Breast epithelium (tissue), 4 donors: ENCODE measurements at regions not wholly inside any gene's neighbourhood (a gene's known extent, or its start where the extent isn't known, plus 50 kb on each side); places are given as distances from the start of the nearest gene placed in this dataset.

ENCODE experiments used
- DNase-seq, 2 donors: peaks; one replicate each; pipeline ENCODE4 v3.0.0-alpha.2; 2019; ENCODE audit warnings: low spot score in 2 of 2
- H3K27ac ChIP-seq, 2 donors: fragments of 200-600 bp; sonication (generic) in 1 of 2; one replicate each; pipeline ENCODE4 v1.5.1; 2016 to 2019; ENCODE audit warnings: mild to moderate bottlenecking in 1 of 2
- H3K27me3 ChIP-seq, 2 donors: fragments of 200-600 bp; sonication (generic) in 1 of 2; one replicate each; pipeline versions ENCODE4 v1.5.1 to v1.6.0; 2017 to 2019; ENCODE audit warnings: control low read depth in 1 of 2, mild to moderate bottlenecking in 1 of 2
- H3K36me3 ChIP-seq: fragments of 200-600 bp; one replicate; pipeline ENCODE4 v1.5.1; 2019
- H3K4me1 ChIP-seq, 2 donors: fragments of 200-600 bp; sonication (generic); one replicate each; pipeline ENCODE4 v1.5.1; 2016 to 2019; ENCODE audit warnings: control low read depth in 1 of 2
- H3K4me3 ChIP-seq, 3 donors: fragments of 200-600 bp; sonication (generic); 1 replicate in 2 of 3; 2 replicates in 1 of 3; pipeline ENCODE4 v1.5.1; 2016 to 2019; ENCODE audit warnings: mild to moderate bottlenecking in 3 of 3, moderate library complexity in 2 of 3
- H3K9me3 ChIP-seq, 2 donors: fragments of 200-600 bp; sonication (generic) in 1 of 2; one replicate each; pipeline ENCODE4 v1.5.1; 2016 to 2019; ENCODE audit warnings: control low read depth in 1 of 2
- POLR2A ChIP-seq: fragments of 450-650 bp; IDR thresholded peaks from one replicate; pipeline ENCODE4 v1.6.1; 2016; ENCODE audit warnings: antibody characterized with exemption, mild to moderate bottlenecking, moderate library complexity
- POLR2AphosphoS5 ChIP-seq, 3 donors: sonication (generic); formaldehyde crosslinking; IDR thresholded peaks; one replicate each; pipeline ENCODE4 v1.6.1; 2017; ENCODE audit warnings: antibody characterized with exemption in 3 of 3
- intact Hi-C: fragments of 100-400 bp; cut with DNase I; formaldehyde crosslinking; loops from one replicate; pipeline ENCODE4 v1.15.1; 2023; ENCODE audit warnings: low total_unique reads
- TF ChIP-seq, protein P1 (sequence below), 3 donors: fragments of 450-650 bp; IDR thresholded peaks; one replicate each; pipeline ENCODE4 v1.5.1; 2016 to 2017; ENCODE audit warnings: antibody characterized with exemption in 3 of 3, mild to moderate bottlenecking in 3 of 3, moderate library complexity in 3 of 3

DNA sequence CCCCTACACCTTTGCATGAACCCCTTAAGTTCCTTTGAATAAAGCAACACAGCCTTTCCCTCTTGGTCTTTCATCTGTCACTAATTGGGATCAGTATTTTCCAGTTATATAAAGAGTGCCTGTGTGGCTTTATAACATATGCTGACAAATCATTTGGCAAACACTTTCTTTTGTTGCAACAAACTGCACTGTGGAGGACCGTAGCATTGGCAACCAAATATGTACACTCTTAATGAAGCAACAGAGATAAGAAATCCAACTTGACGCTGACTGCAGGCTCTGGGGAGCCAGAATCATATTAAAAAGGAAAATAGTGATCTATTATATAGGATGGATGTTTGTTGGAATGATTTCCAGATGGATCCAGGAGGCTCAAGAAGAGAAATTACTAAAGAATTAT is 120.1 kb upstream of the PRICKLE2 start:
- Histone ChIP-seq H3K4me1 (peaks cover 7% of the 10 kb centered on the region in 2 donors), H3K4me3 (no peak overlapping the region), H3K36me3 (no peaks in the 10 kb centered on the region), H3K9me3 (no peaks in the 10 kb centered on the region), H3K27me3 (no peaks in the 10 kb centered on the region), H3K27ac (peak overlapping the region; percentile 57 to 80)
- peak in 1 of 3 donors; percentile 33 for TF ChIP-seq POLR2AphosphoS5 (IDR thresholded peaks at IDR 0.05)
- TF ChIP-seq, protein P1, sequence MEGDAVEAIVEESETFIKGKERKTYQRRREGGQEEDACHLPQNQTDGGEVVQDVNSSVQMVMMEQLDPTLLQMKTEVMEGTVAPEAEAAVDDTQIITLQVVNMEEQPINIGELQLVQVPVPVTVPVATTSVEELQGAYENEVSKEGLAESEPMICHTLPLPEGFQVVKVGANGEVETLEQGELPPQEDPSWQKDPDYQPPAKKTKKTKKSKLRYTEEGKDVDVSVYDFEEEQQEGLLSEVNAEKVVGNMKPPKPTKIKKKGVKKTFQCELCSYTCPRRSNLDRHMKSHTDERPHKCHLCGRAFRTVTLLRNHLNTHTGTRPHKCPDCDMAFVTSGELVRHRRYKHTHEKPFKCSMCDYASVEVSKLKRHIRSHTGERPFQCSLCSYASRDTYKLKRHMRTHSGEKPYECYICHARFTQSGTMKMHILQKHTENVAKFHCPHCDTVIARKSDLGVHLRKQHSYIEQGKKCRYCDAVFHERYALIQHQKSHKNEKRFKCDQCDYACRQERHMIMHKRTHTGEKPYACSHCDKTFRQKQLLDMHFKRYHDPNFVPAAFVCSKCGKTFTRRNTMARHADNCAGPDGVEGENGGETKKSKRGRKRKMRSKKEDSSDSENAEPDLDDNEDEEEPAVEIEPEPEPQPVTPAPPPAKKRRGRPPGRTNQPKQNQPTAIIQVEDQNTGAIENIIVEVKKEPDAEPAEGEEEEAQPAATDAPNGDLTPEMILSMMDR (IDR thresholded peaks at IDR 0.05): no peak
- no peak for DNase-seq
- intact Hi-C loops: no loop called here

DNA sequence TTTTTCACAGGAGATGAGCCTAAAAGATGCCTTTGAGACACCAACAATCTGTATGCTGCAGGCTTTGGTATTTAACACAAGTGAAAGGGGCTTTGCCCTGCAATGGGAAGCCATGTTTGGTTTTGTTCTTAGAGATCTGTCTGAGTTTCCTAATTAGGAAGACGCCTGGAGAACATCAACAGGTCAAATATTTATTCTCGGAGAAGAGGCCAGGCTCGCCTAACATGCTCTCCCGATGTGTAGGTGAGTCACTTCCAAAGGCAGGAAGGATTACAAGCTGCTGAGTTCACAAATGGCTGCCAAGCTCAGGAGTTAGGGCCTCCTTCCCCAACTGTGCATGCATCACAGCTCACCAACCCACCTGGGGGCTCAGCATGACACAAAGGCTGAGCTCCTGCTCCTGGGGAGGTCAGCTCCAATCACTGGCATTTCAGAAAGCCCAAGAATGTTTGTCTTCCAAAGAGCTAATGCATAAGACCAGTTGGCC is 119.5 kb upstream of the PRICKLE2 start:
- Histone ChIP-seq H3K36me3 (no peaks in the 10 kb centered on the region), H3K27me3 (no peaks in the 10 kb centered on the region), H3K27ac (peak overlapping the region; percentile 57 to 80), H3K4me1 (peaks cover 7% of the 10 kb centered on the region in 2 donors), H3K4me3 (no peak overlapping the region), H3K9me3 (no peaks in the 10 kb centered on the region)
- intact Hi-C loops: no loop called here
- TF ChIP-seq POLR2A: no peak
- TF ChIP-seq, protein P1 (IDR thresholded peaks at IDR 0.05): no peak
- no peak for TF ChIP-seq POLR2AphosphoS5 (IDR thresholded peaks at IDR 0.05)
- no peak for DNase-seq

GRCh38 chr3:64343689-64344430 is 118.6 kb upstream of the PRICKLE2 start:
- H3K27ac ChIP-seq: peak overlapping the region; percentile 57 to 80

GRCh38 chr3:64342940-64343688 is 117.8 kb upstream of the PRICKLE2 start:
- H3K36me3 ChIP-seq: no peaks in the 10 kb centered on the region
- H3K27me3 ChIP-seq: no peaks in the 10 kb centered on the region
- intact Hi-C loops: no loop called here
- peak in 1 of 2 donors; percentile 56 for DNase-seq
- TF ChIP-seq, protein P1 (IDR thresholded peaks at IDR 0.05): peak in 1 of 3 donors; percentile 12
- TF ChIP-seq POLR2AphosphoS5 (IDR thresholded peaks at IDR 0.05): no peak
- TF ChIP-seq POLR2A: no peak
- no peaks in the 10 kb centered on the region for H3K9me3 ChIP-seq
- peak overlapping the region; percentile 57 to 80 for H3K27ac ChIP-seq
- H3K4me1 ChIP-seq: peaks cover 7% of the 10 kb centered on the region in 2 donors
- H3K4me3 ChIP-seq: no peak overlapping the region

More at GRCh38 chr3:64343689-64344430, 118.6 kb upstream of the PRICKLE2 start:
- DNase-seq: no peak
- Histone ChIP-seq H3K36me3 (no peaks in the 10 kb centered on the region), H3K4me1 (peaks cover 7% of the 10 kb centered on the region in 2 donors), H3K4me3 (no peak overlapping the region), H3K9me3 (no peaks in the 10 kb centered on the region), H3K27me3 (no peaks in the 10 kb centered on the region)
- TF ChIP-seq POLR2AphosphoS5 (IDR thresholded peaks at IDR 0.05) (no peak), POLR2A (no peak)
- TF ChIP-seq, protein P1 (IDR thresholded peaks at IDR 0.05): no peak
- intact Hi-C loops: no loop called here

DNA sequence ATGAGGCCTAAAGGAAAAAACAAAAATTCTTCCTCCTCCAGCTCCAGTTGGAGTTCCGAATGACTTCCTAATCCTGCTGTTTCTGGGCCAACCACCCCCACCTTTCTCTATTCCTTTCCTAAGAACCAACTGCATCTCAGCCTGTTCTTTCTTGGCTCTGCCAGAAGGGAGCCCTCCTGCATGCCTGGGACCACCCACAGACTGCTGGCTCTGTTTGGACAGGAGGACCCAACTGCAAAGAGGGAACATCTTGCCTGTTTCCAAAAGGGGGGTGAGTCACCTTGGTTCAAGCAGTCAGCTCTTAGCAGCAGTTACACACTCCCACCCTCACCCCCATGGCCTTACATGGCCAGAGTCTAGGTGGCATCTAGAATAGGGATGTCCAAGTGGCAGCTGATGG is 116.0 kb upstream of the PRICKLE2 start:
- H3K9me3 ChIP-seq: no peaks in the 10 kb centered on the region
- H3K36me3 ChIP-seq: no peaks in the 10 kb centered on the region
- H3K27ac ChIP-seq: peak overlapping the region; percentile 64 to 73
- H3K4me1 ChIP-seq: peaks cover 7% of the 10 kb centered on the region in 2 donors
- no peaks in the 10 kb centered on the region for H3K27me3 ChIP-seq
- TF ChIP-seq, protein P1 (IDR thresholded peaks at IDR 0.05): no peak
- no peak for TF ChIP-seq POLR2AphosphoS5 (IDR thresholded peaks at IDR 0.05)
- TF ChIP-seq POLR2A: no peak
- no peak overlapping the region for H3K4me3 ChIP-seq
- DNase-seq: no peak
- intact Hi-C loops: no loop called here
